ENCODE measurements at regions not wholly inside any gene's neighbourhood (a gene's known extent, or its start where the extent isn't known, plus 50 kb on each side); places are given as distances from the start of the nearest gene placed in this dataset.

GRCh38 chr14:97712471-97712870, 915.3 kb downstream of the VRK1 start:
- Histone ChIP-seq H3K27ac (ENCODE audit: low read length) (no peak overlapping the region), H3K9me3 (ENCODE audit: control insufficient read depth, low read length) (no peaks in the 10 kb centered on the region), H3K4me1 (ENCODE audit: control insufficient read depth, insufficient read depth, low read length) (no peaks in the 10 kb centered on the region), H3K4me3 (ENCODE audit: low read length) (no peak overlapping the region), H3K27me3 (ENCODE audit: control insufficient read depth, insufficient read depth) (no peaks in the 10 kb centered on the region)
- ATAC-seq (no peak), DNase-seq (no peak)
- intact Hi-C loops (cut with DNase I) = no loop called here

GRCh38 chr14:97713023-97713422, 915.8 kb downstream of the VRK1 start:
- intact Hi-C loops (cut with DNase I) = no loop called here
- DNase-seq (no peak), ATAC-seq (no peak)
- H3K27ac ChIP-seq (ENCODE audit: low read length) = no peak overlapping the region
- 71% methylated on average over 6 of the region's 6 CpGs for WGBS
- no peaks in the 10 kb centered on the region for H3K4me1 ChIP-seq (ENCODE audit: control insufficient read depth, insufficient read depth, low read length)
- no peak overlapping the region for H3K4me3 ChIP-seq (ENCODE audit: low read length)
- no peaks in the 10 kb centered on the region for H3K9me3 ChIP-seq (ENCODE audit: control insufficient read depth, low read length)
- no peaks in the 10 kb centered on the region for H3K27me3 ChIP-seq (ENCODE audit: control insufficient read depth, insufficient read depth)

DNA sequence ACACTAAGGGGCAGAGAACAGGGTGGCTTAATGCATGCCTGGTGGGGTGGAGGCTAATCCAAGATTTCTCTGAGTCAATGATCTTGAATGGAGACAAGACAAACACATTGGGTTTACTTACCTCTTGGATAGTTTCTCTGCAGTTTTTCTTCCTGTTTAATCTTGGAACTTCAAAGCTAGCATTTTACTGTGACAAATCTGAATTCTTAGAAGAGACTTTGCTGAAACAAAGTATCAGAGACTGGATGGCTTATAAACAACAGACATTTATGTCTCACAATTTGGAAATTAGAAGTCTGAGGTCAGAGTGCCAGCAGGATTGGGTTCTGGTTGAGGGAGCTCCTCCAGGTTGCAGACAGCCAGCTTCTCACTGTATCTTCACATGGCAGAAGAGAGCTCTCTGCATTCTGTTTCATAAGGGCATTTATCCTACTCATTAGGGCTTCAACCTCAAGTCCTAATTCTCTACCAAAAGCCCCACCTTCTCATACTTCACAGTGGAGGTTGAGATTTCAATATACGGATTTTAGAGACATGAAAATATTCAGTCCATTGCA, 921.8 kb downstream of the VRK1 start:
- no peaks in the 10 kb centered on the region for H3K4me1 ChIP-seq (ENCODE audit: control insufficient read depth, insufficient read depth, low read length)
- ATAC-seq (no peak), DNase-seq (no peak)
- 72% methylated on average over 1 of the region's 1 CpG for WGBS
- H3K27ac ChIP-seq (ENCODE audit: low read length) = no peak overlapping the region
- H3K9me3 ChIP-seq (ENCODE audit: control insufficient read depth, low read length) = no peaks in the 10 kb centered on the region
- no peak overlapping the region for H3K4me3 ChIP-seq (ENCODE audit: low read length)
- intact Hi-C loops (cut with DNase I) = no loop called here
- no peaks in the 10 kb centered on the region for H3K27me3 ChIP-seq (ENCODE audit: control insufficient read depth, insufficient read depth)

- 75% methylated on average over 2 of the region's 2 CpGs for WGBS
- Histone ChIP-seq H3K27me3 (ENCODE audit: control insufficient read depth, insufficient read depth) (no peaks in the 10 kb centered on the region), H3K4me3 (ENCODE audit: low read length) (no peak overlapping the region), H3K27ac (ENCODE audit: low read length) (no peak overlapping the region), H3K9me3 (ENCODE audit: control insufficient read depth, low read length) (no peaks in the 10 kb centered on the region), H3K4me1 (ENCODE audit: control insufficient read depth, insufficient read depth, low read length) (no peaks in the 10 kb centered on the region)
- DNase-seq (no peak), ATAC-seq (no peak)
- intact Hi-C loops (cut with DNase I) = no loop called here
Observed at GRCh38 chr14:97719931-97720330, 922.7 kb downstream of the VRK1 start.

GRCh38 chr14:97723351-97723750, 926.2 kb downstream of the VRK1 start:
- H3K27ac ChIP-seq (ENCODE audit: low read length) = no peak overlapping the region
- intact Hi-C loops (cut with DNase I) = no loop called here
- DNase-seq (no peak), ATAC-seq (no peak)
- no peaks in the 10 kb centered on the region for H3K9me3 ChIP-seq (ENCODE audit: control insufficient read depth, low read length)
- H3K27me3 ChIP-seq (ENCODE audit: control insufficient read depth, insufficient read depth) = no peaks in the 10 kb centered on the region
- no peak overlapping the region for H3K4me3 ChIP-seq (ENCODE audit: low read length)
- H3K4me1 ChIP-seq (ENCODE audit: control insufficient read depth, insufficient read depth, low read length) = no peaks in the 10 kb centered on the region
- 72% methylated on average over 6 of the region's 6 CpGs for WGBS

DNA sequence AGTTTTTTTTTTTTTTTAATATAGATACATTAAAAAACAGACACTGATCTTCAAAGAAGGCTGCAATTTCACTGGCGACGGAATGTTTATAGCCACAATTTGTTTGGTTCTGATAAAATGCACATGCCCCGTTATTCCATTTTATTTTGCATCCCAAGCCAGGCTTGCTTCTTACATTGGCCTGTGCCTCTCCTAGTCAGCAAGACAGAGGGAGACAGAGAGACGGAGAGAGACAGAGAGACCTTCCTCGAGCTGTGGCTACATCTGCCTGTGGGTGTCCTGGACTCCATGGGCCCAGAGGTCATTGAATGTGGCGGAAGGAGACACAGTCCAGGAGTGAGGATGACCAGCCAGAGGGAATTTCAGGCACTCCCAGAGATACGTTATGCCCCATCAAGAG, 926.6 kb downstream of the VRK1 start:
- WGBS = 75% methylated on average over 7 of the region's 7 CpGs
- DNase-seq = no peak
- no peak for ATAC-seq
- no peaks in the 10 kb centered on the region for H3K27me3 ChIP-seq (ENCODE audit: control insufficient read depth, insufficient read depth)
- H3K4me3 ChIP-seq (ENCODE audit: low read length) = no peak overlapping the region
- H3K4me1 ChIP-seq (ENCODE audit: control insufficient read depth, insufficient read depth, low read length) = no peaks in the 10 kb centered on the region
- H3K27ac ChIP-seq (ENCODE audit: low read length) = no peak overlapping the region
- no peaks in the 10 kb centered on the region for H3K9me3 ChIP-seq (ENCODE audit: control insufficient read depth, low read length)
- intact Hi-C loops (cut with DNase I) = no loop called here

GRCh38 chr14:97724265-97724731, 927.1 kb downstream of the VRK1 start:
- WGBS = 53% methylated on average over 9 of the region's 9 CpGs
- ATAC-seq (no peak), DNase-seq (no peak)
- Histone ChIP-seq H3K4me1 (ENCODE audit: control insufficient read depth, insufficient read depth, low read length) (no peaks in the 10 kb centered on the region), H3K9me3 (ENCODE audit: control insufficient read depth, low read length) (no peaks in the 10 kb centered on the region), H3K27me3 (ENCODE audit: control insufficient read depth, insufficient read depth) (no peaks in the 10 kb centered on the region), H3K27ac (ENCODE audit: low read length) (no peak overlapping the region), H3K4me3 (ENCODE audit: low read length) (no peak overlapping the region)
- intact Hi-C loops (cut with DNase I) = no loop called here

- DNase-seq (no peak), ATAC-seq (no peak)
- WGBS = 39% methylated on average over 3 of the region's 3 CpGs
- H3K27ac ChIP-seq (ENCODE audit: low read length) = no peak overlapping the region
- no peaks in the 10 kb centered on the region for H3K4me1 ChIP-seq (ENCODE audit: control insufficient read depth, insufficient read depth, low read length)
- intact Hi-C loops (cut with DNase I) = no loop called here
- H3K9me3 ChIP-seq (ENCODE audit: control insufficient read depth, low read length) = no peaks in the 10 kb centered on the region
- no peak overlapping the region for H3K4me3 ChIP-seq (ENCODE audit: low read length)
- no peaks in the 10 kb centered on the region for H3K27me3 ChIP-seq (ENCODE audit: control insufficient read depth, insufficient read depth)
Observed at GRCh38 chr14:97726676-97727075, 929.5 kb downstream of the VRK1 start.

DNA sequence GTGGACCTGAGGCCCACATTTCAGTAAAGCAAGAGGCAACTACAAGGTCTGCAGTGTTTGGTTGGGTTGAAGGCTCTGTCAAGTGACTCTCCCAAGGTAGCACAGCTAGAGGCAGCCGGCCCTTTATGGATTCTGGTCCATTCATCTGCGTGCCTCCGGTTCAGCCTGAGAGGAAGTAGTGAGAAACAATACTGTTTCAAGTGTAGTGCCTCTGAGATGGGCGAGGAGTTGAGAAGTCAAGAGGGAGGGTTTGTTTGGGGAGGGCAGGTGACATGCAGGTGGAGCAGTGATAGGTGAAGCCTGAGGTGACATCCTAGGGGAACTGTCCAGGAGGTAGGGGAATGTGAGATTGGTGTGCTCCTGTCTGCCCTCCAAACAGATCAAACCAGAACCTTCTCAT, 933.5 kb downstream of the VRK1 start:
- ATAC-seq (no peak), DNase-seq (no peak)
- no peak overlapping the region for H3K27ac ChIP-seq (ENCODE audit: low read length)
- H3K27me3 ChIP-seq (ENCODE audit: control insufficient read depth, insufficient read depth) = no peaks in the 10 kb centered on the region
- H3K4me3 ChIP-seq (ENCODE audit: low read length) = no peak overlapping the region
- intact Hi-C loops (cut with DNase I) = no loop called here
- H3K9me3 ChIP-seq (ENCODE audit: control insufficient read depth, low read length) = no peaks in the 10 kb centered on the region
- 83% methylated on average over 4 of the region's 4 CpGs for WGBS
- H3K4me1 ChIP-seq (ENCODE audit: control insufficient read depth, insufficient read depth, low read length) = no peaks in the 10 kb centered on the region

- 82% methylated on average over 2 of the region's 2 CpGs for WGBS
- intact Hi-C loops (cut with DNase I) = no loop called here
- DNase-seq = no peak
- H3K4me3 ChIP-seq (ENCODE audit: low read length) = no peak overlapping the region
- ATAC-seq = no peak
- H3K9me3 ChIP-seq (ENCODE audit: control insufficient read depth, low read length) = no peaks in the 10 kb centered on the region
- H3K27ac ChIP-seq (ENCODE audit: low read length) = no peak overlapping the region
- H3K4me1 ChIP-seq (ENCODE audit: control insufficient read depth, insufficient read depth, low read length) = no peaks in the 10 kb centered on the region
- no peaks in the 10 kb centered on the region for H3K27me3 ChIP-seq (ENCODE audit: control insufficient read depth, insufficient read depth)
Observed at GRCh38 chr14:97731800-97732199, 934.6 kb downstream of the VRK1 start.

- intact Hi-C loops (cut with DNase I) = no loop called here
- ATAC-seq (no peak), DNase-seq (no peak)
- Histone ChIP-seq H3K9me3 (ENCODE audit: control insufficient read depth, low read length) (no peaks in the 10 kb centered on the region), H3K27ac (ENCODE audit: low read length) (no peak overlapping the region), H3K27me3 (ENCODE audit: control insufficient read depth, insufficient read depth) (no peaks in the 10 kb centered on the region), H3K4me1 (ENCODE audit: control insufficient read depth, insufficient read depth, low read length) (no peaks in the 10 kb centered on the region), H3K4me3 (ENCODE audit: low read length) (no peak overlapping the region)
- 20% methylated on average over 2 of the region's 2 CpGs for WGBS
Observed at GRCh38 chr14:97747316-97747715, 950.1 kb downstream of the VRK1 start.

DNA sequence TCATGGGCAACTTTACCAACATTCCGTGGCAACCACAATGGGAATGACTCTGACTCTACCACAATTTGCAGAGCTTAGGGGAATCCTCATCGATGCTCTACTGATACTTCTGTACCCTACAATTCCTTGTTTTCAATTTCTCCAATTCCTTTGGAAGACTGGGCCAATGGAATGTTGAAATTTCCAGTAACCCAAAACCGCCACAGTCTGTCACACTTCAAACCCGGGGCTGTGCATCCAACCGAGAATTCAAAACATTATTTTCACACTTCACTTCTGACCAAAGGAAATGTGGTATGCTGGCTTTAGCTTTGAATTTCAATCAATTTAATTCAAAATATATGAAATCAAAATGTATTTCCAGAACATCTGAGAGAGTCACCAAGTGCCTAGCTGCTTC, 951.4 kb downstream of the VRK1 start:
- 67% methylated on average over 5 of the region's 5 CpGs for WGBS
- no peaks in the 10 kb centered on the region for H3K27me3 ChIP-seq (ENCODE audit: control insufficient read depth, insufficient read depth)
- H3K27ac ChIP-seq (ENCODE audit: low read length) = no peak overlapping the region
- no peaks in the 10 kb centered on the region for H3K9me3 ChIP-seq (ENCODE audit: control insufficient read depth, low read length)
- H3K4me3 ChIP-seq (ENCODE audit: low read length) = no peak overlapping the region
- no peak for DNase-seq
- no peak for ATAC-seq
- H3K4me1 ChIP-seq (ENCODE audit: control insufficient read depth, insufficient read depth, low read length) = no peaks in the 10 kb centered on the region
- intact Hi-C loops (cut with DNase I) = no loop called here
